GM19025 (cell line): ENCODE measurements at regions not wholly inside any gene's neighbourhood (a gene's known extent, or its start where the extent isn't known, plus 50 kb on each side); places are given as distances from the start of the nearest gene placed in this dataset.
"Not testable (repeated sequence)": the region's sequence is repeated elsewhere in the genome, so short reads cannot be mapped to it uniquely, and the experiment has no call there.

Experiments
- ATAC-seq: cut with Tn5 transposase; IDR thresholded peaks from one replicate; pipeline ENCODE4 v1.9.1; 2021; ENCODE audit warnings: mild to moderate bottlenecking, low read depth, moderate library complexity; ENCODE audit not compliant: unreplicated experiment

GRCh38 chr4:38275331-38276100 is 315.3 kb downstream of the PTTG2 start:
- ATAC-seq, result no peak

- no peak for ATAC-seq
These were observed 318.1 kb downstream of the PTTG2 start for GRCh38 chr4:38278255-38278654.

GRCh38 chr4:38279077-38279476 is 318.9 kb downstream of the PTTG2 start:
- ATAC-seq, result no peak

DNA sequence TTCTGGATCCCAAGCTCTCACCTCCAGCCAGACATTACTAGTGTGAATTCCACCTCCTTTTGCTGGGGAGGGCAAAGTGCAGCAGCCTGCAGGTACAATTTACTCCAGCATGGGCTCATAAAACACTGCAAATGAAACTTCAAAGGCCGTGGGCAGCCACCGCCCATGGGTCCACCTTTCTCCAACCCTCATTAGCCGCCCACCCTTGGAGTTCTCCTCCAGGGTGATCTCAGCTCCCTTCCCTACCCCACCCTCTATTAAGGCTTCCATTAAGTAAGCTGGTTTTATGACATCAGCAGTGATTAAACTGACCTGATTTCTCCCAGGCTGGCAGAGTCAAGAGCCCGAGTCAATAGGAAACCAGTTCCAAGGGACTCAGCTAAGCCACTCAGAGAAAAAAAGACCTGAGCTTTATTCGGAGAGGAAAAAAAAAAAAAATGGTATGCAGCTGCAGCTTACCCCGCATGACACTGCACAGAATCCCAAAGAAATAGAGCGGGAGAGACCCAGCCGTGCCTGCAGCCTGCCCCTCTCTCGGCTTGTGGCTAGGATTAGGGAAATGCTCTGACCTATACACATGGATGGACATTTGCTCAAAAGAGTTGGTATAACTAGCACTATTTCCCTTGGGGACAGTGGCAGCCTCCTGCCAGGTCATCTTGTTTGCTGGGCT is 319.6 kb downstream of the PTTG2 start:
- ATAC-seq, result no peak

- ATAC-seq, result no peak
These were observed 320.1 kb downstream of the PTTG2 start for GRCh38 chr4:38280323-38280706.

DNA sequence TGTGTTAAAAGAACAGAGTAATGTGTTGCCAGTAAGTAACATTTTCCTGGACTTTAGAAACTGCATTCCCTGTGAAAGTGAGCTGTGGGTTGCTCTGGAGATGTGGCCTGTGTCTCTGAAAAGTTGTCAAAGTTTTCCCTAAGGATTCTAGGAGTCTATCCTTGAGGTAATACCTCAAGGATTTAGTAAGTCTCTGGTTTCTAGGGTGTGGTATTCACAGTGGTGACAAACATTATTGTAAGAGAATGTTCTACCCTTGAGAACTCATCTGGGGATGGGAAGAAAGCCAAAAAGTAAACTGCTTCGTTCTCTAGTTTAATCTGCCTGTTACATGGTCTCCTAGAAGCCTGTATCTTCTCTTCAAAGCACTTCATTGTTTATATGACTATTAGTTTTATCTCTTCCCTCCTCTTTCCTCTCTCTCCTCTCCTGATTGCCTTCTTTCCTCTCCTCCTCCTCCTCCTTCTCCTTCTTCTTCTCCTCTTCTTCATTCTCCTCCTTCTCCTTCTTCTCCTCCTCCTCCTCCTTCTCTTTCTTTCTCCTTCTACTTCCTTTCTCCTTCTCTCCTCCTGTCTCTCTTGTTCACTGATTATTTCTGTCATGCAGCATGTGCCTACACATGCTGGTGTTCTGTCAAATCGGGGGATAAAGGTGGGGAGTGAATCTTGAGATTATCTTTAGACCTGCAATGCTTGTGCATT is 321.3 kb downstream of the PTTG2 start:
- ATAC-seq, result no peak

DNA sequence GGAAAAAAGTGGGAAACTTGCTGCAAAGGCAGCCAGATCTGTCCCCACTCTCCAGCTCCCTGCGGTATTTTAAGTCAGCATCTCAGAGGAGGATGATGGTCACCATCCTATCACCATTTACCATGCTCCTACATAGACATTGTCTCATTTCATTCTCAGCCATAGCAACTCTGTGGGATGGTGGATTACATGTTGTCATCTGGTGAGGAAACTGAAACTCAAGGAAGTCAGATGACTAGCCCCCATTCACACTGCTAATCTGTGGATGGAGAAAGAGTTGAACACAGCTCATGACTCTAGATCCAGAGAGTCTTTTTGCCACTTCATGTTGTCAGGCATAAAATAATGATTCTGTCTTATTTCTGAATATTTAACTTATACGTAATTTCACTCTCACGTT is 323.5 kb downstream of the PTTG2 start:
- ATAC-seq, result no peak

DNA sequence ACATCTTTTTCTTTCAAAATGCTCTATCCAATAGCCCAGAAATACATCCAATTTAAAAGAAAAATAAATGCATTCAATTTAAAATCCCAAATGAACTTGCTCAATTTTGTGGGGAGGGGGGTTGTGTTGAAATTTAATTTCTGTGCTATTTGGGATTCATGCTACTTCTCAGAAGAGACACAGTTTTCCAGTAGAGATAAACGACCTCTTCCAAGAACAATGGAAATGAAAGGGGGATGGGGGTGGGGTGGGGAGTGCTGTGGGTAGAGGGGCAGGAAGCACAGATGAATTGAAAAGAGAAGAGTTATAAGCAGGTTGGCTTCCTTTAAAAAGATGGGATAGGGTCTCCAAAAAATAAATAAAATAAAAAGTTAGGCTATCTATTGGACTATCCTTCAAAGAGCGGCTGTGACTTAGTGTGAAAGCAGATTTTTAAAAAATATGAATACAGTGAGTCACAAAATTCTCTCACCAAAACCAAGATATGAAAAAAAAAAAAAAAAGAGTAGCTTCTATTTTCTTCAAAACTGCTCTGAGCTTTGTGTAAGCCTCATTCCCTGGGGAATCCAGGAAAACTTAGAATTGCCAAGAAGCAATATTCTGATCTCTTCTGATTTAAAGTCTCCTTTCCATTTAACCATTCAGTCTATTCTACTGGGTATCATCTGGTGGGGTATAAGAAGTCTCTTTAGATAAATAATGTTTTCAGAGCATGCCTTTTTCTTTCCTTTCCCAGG is 324.3 kb downstream of the PTTG2 start:
- no peak for ATAC-seq

DNA sequence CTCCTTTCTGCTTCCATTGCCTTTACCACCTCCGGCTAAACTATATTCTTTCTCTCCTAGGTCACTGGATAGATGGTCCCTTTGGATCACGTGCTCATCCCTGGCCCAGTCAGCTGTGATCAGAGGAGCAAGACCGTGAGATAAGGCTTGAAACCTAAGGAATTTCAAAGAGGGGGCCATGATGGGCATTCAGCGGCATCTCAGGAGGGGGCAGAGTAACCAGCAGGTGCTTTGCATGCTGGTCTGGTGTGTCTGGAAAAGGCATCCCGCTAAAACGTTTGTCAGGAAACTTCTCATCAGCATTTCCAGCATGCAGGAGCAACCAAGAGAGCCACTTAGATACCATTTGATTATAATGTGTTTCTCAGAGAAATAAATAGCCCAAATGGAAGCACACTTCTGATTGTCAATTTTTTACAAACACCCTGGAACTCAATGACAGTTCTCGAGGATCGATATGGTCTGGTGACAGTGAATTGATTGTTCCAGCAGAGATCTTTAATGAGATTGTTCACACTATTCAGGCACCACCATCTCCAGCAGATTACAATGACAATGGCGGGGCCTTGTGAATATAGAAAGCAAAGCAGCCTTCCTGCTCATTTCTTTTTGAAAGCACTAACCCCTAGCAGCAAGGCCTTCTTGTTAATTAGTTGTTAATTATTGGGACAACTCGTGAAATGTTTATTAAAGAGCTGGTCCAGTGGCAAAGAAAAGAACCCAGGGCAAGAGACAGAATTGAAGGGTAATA is 327.1 kb downstream of the PTTG2 start:
- no peak for ATAC-seq

DNA sequence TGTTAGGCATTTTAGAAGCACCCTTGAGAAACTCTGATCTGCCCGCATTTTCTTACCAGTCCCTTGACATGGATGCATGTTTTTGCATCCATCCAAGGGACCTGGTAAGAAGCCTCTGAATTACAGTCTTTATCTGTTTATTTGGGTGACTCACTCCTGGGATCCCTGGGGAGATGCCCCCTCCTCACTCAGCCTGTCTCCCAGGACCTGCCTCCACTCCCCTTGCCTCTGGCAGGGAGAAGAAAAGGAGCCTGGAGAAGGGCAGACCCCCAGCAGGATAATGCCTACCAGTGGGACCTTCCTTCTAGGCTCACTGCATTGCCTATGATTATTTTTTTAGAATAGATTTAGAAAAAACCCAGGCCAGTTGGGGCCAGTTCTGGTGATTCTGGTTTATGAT is 329.4 kb downstream of the PTTG2 start:
- ATAC-seq, result no peak

- no peak for ATAC-seq
These were observed 330.2 kb downstream of the PTTG2 start for GRCh38 chr4:38290366-38290765.

DNA sequence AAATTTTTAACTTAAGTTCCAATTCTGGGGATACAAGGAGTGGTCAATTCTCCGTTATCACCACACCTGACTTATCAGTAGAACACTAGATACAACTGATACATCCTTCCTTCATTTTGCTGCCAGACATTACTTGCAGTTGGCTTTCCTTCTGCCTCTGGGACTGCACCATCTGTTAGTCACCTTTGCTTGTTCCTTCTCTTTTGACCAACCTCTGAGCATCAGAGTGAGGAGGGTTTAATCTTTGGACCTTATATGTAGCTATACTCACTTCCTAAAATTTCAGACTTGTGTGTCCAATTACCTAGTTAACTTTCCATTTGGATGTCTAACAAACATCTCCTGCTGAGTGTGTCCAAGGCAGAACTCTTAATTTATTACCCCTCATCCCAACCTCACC is 330.7 kb downstream of the PTTG2 start:
- ATAC-seq, result no peak

DNA sequence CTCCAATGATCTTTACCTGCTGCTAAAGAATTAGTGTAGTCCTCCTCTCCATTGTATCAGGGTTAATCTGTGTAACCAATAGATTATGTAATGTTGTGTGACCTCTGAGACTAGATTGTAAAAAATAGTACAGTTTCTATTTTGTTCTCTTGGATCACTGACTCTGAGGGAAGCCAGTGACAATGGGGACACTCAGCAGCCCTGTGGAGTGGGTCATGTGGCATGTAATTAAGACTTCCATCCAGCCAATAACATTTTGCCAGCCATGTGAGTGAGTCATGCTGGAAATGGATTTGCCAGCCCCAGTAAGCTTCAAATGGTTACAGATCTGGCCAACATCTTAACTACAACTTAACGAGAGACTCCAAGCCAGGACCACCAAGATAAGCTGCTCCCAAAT is 332.3 kb downstream of the PTTG2 start:
- ATAC-seq, result no peak

DNA sequence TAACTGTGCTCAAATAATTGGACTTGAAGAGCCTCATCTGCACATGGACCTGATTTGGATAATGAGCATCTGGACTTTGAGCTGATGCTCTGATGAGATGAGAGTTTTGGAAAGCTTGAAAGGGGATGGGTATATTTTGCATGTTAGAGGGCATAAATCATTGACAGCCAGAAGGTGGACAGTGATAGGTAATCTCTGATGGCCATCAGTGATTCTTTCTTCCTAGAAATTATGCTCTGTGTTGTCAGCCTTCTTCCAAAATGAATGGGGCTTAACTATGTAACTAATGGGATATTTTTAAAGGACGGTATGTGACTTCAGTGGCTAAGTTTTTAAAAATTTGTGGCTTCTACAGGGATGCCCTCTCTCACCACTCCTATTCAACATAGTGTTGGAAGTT is 334.0 kb downstream of the PTTG2 start:
- ATAC-seq, result no peak

GRCh38 chr4:38297061-38297460 is 336.9 kb downstream of the PTTG2 start:
- ATAC-seq, result no peak

GRCh38 chr4:38298868-38299713 is 338.9 kb downstream of the PTTG2 start:
- no peak for ATAC-seq

DNA sequence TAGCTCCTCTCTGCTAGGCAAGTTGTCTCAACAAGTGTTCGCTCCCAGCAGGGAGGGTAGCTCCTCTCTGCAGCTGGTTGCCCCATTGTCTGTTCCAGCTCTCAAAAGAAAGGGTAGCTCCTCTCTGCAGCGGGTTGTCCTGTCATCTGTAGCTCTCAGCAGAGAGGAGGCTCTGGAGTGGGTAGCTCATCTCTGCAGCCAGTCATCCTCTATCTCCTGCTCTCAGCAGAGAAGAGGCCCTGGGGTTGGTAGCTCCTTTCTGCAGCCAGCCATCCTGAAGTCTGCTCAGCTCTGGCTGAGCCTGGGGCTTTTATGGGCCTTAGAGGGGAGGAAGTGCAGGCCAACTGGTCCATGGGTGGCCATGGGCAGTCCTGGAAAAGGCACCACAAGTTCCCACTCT is 342.7 kb downstream of the PTTG2 start:
- ATAC-seq, result no peak

- ATAC-seq, result not testable (repeated sequence)
These were observed 344.3 kb downstream of the PTTG2 start for GRCh38 chr4:38304460-38304859.

DNA sequence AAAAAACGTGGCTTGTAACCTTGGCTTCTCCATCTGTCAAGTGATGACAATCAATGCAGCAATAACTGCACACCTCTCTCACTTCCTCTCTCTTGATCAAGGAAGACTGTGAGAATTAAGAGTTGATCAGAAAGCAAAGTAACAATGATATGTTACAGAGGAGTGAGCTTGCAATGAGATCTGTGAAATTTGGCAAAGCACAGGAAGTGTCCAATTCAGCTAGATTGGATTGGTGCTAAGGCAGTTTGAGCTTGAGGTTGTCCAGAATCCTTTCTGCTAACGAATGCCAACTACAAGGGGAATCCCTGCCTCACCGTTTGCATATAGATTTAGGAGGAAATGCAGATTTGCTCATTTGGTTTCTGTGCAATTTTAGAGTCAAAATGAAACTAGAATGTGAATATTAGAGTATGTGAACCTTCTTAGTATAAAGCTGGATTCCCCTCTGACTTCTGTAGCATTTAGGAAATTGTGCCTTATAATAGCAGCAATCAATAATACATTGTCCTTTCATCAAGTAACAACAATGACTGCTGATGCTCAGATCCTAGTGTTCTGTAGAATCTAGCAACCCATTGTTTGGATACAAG is 346.4 kb downstream of the PTTG2 start:
- peak; percentile 47 for ATAC-seq
